Muscle of leg (tissue), 3 donors: ENCODE measurements at regions not wholly inside any gene's neighbourhood (a gene's known extent, or its start where the extent isn't known, plus 50 kb on each side); places are given as distances from the start of the nearest gene placed in this dataset.

Experiments used
- DNase-seq: peaks from one replicate; pipeline ENCODE4 v3.0.0; 2013
- H3K27ac ChIP-seq: one replicate; pipeline ENCODE4 v1.5.1; 2013; ENCODE audit warnings: mild to moderate bottlenecking, low read length, control low read depth
- H3K27me3 ChIP-seq: one replicate; pipeline ENCODE4 v1.6.1; 2013; ENCODE audit warnings: low read length; ENCODE audit not compliant: control insufficient read depth, insufficient read depth
- H3K36me3 ChIP-seq: one replicate; pipeline ENCODE4 v1.6.1; 2013; ENCODE audit warnings: low read length; ENCODE audit not compliant: control insufficient read depth, insufficient read depth
- H3K4me1 ChIP-seq: one replicate; pipeline ENCODE4 v1.6.1; 2013; ENCODE audit warnings: low read length; ENCODE audit not compliant: control insufficient read depth, insufficient read depth
- H3K4me3 ChIP-seq: one replicate; pipeline ENCODE4 v1.5.1; 2013; ENCODE audit warnings: low read length, control low read depth
- H3K9me3 ChIP-seq: replicated peaks from 2 replicates; pipeline ENCODE4 v1.6.1; 2013; ENCODE audit warnings: low read depth, low read length; ENCODE audit not compliant: control insufficient read depth
- WGBS: methylation state at CpG from one replicate; pipeline ENCODE4 v1.1.5; 2013; ENCODE audit warnings: missing lambda C conversion rate; ENCODE audit not compliant: insufficient coverage; 5-methylcytosine and 5-hydroxymethylcytosine counted together

GRCh38 chr7:131610007-131610406 is 53.6 kb upstream of the PODXL start:
- 51% methylated on average over 3 of the region's 5 CpGs for WGBS
- no peak for DNase-seq
- Histone ChIP-seq H3K4me1 (peaks cover 40% of the 10 kb centered on the region), H3K9me3 (no peaks in the 10 kb centered on the region), H3K27me3 (peaks cover 5% of the 10 kb centered on the region), H3K27ac (no peak overlapping the region), H3K4me3 (no peak overlapping the region), H3K36me3 (no peaks in the 10 kb centered on the region)

- Histone ChIP-seq H3K27me3 (peaks cover 7% of the 10 kb centered on the region), H3K4me3 (no peak overlapping the region), H3K27ac (peak overlapping the region; percentile 87), H3K9me3 (no peaks in the 10 kb centered on the region), H3K4me1 (peaks cover 44% of the 10 kb centered on the region), H3K36me3 (no peaks in the 10 kb centered on the region)
- peak; percentile 80 for DNase-seq
- 33% methylated on average over 1 of the region's 5 CpGs for WGBS
Measured at GRCh38 chr7:131608116-131608500, 51.7 kb upstream of the PODXL start.

DNA sequence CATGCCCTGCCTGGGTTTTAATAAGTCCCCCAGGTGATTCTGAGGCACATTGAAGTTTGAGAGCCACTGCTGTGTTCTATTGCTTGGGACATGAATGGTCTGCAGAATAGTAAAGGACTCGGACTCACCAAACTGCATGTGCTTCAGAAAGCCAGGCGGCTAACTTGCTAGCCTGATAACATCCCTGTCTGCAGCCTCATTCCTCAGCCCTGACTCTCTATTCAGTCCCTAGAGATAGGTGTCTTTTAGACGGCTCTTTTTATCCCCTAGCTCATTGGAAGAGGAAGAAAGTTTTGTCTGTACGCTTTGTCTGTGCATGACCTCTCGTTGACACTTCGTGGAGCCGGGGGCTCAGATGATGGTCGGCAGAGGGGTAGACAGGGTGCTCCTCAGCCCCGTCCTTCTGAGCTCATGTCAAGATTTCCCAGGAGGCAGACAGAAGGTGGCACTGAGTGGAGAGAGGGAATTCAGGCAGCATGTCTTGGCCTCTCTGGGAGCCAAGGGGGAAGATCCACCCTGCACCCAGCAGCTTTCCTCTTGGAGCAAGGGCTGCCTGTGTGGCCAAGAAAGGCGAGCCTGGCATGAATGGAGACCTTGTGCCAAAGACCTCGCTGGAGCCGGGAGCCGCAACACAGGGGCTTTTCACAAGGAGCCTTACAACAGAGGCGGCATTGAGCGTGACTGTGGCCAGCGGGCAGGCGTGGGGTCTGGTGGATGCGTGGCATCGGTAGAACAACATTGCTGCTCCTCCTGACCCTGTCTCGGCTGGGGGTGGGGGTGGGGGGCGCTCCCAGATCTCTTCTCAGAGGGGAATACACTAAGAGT is 51.1 kb upstream of the PODXL start:
- Histone ChIP-seq H3K27ac (peak overlapping the region; percentile 87), H3K4me1 (peaks cover 44% of the 10 kb centered on the region), H3K27me3 (peaks cover 7% of the 10 kb centered on the region), H3K4me3 (no peak overlapping the region), H3K9me3 (no peaks in the 10 kb centered on the region), H3K36me3 (no peaks in the 10 kb centered on the region)
- no peak for DNase-seq
- whole genome bisulfite sequencing: 60% methylated on average over 16 of the region's 21 CpGs

GRCh38 chr7:131606346-131607290 is 50.2 kb upstream of the PODXL start:
- peaks cover 44% of the 10 kb centered on the region for H3K4me1 ChIP-seq
- 81% methylated on average over 8 of the region's 11 CpGs for WGBS
- peaks cover 7% of the 10 kb centered on the region for H3K27me3 ChIP-seq
- no peak for DNase-seq
- H3K4me3 ChIP-seq: no peak overlapping the region
- H3K36me3 ChIP-seq: no peaks in the 10 kb centered on the region
- H3K27ac ChIP-seq: peak overlapping the region; percentile 87
- no peaks in the 10 kb centered on the region for H3K9me3 ChIP-seq
